ENCODE measurements at regions not wholly inside any gene's neighbourhood (a gene's known extent, or its start where the extent isn't known, plus 50 kb on each side); places are given as distances from the start of the nearest gene placed in this dataset.

DNA sequence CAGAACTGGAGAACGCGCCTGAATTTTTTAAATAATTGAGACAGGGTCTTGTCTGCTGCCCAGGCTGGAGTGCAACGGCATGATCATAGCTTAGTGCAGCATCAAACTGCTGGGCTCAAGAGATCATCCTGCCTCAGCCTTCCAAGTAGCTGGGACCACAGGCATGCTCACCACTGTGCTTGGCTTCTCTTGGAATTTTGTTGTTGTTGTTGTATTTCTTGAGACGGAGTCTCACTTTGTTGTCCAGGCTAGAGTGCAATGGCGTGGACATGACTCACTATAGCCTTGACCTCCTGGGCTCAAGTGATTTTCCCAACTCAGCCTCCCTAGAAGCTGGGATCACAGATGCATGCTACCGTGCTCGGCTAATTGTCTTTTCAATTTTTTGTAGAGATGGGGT lies 58.4 kb upstream of the DAB2IP start:
- H3K27ac ChIP-seq (ENCODE audit: low read length), result no peak overlapping the region
- H3K27me3 ChIP-seq (replicated peaks; ENCODE audit: insufficient read depth, low read length), result peaks cover 9% of the 10 kb centered on the region; the same call in 1 of the 2 replicates
- H3K9me3 ChIP-seq (replicated peaks; ENCODE audit: insufficient read depth, low read length), result no peaks in the 10 kb centered on the region
- H3K9ac ChIP-seq (ENCODE audit: low read length), result no peak overlapping the region
- H3K4me1 ChIP-seq (ENCODE audit: low read length), result no peaks in the 10 kb centered on the region
- H3K9me2 ChIP-seq (replicated peaks; ENCODE audit: insufficient read depth, low read length), result no peaks in the 10 kb centered on the region
- no peak for TF ChIP-seq EZH2 (optimal IDR thresholded peaks at IDR 0.05; ENCODE audit: low read depth, low read length)
- TF ChIP-seq EZH2phosphoT487 (IDR thresholded peaks at IDR 0.05; ENCODE audit: low read length), result no peak
- TF ChIP-seq, protein P1, sequence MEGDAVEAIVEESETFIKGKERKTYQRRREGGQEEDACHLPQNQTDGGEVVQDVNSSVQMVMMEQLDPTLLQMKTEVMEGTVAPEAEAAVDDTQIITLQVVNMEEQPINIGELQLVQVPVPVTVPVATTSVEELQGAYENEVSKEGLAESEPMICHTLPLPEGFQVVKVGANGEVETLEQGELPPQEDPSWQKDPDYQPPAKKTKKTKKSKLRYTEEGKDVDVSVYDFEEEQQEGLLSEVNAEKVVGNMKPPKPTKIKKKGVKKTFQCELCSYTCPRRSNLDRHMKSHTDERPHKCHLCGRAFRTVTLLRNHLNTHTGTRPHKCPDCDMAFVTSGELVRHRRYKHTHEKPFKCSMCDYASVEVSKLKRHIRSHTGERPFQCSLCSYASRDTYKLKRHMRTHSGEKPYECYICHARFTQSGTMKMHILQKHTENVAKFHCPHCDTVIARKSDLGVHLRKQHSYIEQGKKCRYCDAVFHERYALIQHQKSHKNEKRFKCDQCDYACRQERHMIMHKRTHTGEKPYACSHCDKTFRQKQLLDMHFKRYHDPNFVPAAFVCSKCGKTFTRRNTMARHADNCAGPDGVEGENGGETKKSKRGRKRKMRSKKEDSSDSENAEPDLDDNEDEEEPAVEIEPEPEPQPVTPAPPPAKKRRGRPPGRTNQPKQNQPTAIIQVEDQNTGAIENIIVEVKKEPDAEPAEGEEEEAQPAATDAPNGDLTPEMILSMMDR (IDR thresholded peaks at IDR 0.05; ENCODE audit: low read length), result no peak
- no peaks in the 10 kb centered on the region for H3K79me2 ChIP-seq (ENCODE audit: low read length)
- no peak overlapping the region for H3K4me3 ChIP-seq (ENCODE audit: low read length)
- H3K36me3 ChIP-seq (replicated peaks; ENCODE audit: insufficient read depth, low read length), result no peaks in the 10 kb centered on the region
- H4K20me1 ChIP-seq (ENCODE audit: insufficient read depth, low read length), result no peaks in the 10 kb centered on the region
- no peak for DNase-seq
- H2AFZ ChIP-seq (ENCODE audit: low read length), result no peak overlapping the region
- H3F3A ChIP-seq (ENCODE audit: insufficient read depth, low read length), result no peaks in the 10 kb centered on the region
- H3K4me2 ChIP-seq (ENCODE audit: low read depth, low read length), result no peak overlapping the region

DNA sequence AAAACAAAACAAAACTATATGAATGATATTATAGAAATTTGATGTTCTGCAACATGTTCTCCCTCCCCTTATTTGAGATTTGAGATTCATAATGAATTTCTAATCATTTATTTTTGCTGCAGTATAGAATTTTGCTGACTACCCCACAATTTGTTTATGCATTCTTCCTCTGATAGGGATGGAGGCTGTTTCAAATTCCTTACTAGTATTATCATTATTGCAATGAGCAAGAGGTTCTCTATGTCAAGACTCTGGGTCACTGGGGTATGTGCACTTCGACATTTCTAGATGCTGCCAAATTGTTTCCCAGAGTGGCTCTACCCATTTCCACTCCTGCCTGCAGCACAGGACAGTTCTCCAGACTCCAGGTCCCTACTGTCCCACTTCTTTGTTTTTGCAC lies 54.9 kb upstream of the DAB2IP start:
- no peaks in the 10 kb centered on the region for H3F3A ChIP-seq (ENCODE audit: insufficient read depth, low read length)
- H3K27ac ChIP-seq (ENCODE audit: low read length), result no peak overlapping the region
- H3K79me2 ChIP-seq (ENCODE audit: low read length), result no peaks in the 10 kb centered on the region
- TF ChIP-seq, protein P1 (IDR thresholded peaks at IDR 0.05; ENCODE audit: low read length), result no peak
- peaks cover 10% of the 10 kb centered on the region; the same call in 1 of the 2 replicates for H3K27me3 ChIP-seq (replicated peaks; ENCODE audit: insufficient read depth, low read length)
- H3K9me2 ChIP-seq (replicated peaks; ENCODE audit: insufficient read depth, low read length), result no peaks in the 10 kb centered on the region
- H3K4me1 ChIP-seq (ENCODE audit: low read length), result no peaks in the 10 kb centered on the region
- no peak overlapping the region for H2AFZ ChIP-seq (ENCODE audit: low read length)
- no peak overlapping the region for H3K4me2 ChIP-seq (ENCODE audit: low read depth, low read length)
- no peak overlapping the region for H3K9ac ChIP-seq (ENCODE audit: low read length)
- H3K36me3 ChIP-seq (replicated peaks; ENCODE audit: insufficient read depth, low read length), result no peaks in the 10 kb centered on the region
- no peak for DNase-seq
- H4K20me1 ChIP-seq (ENCODE audit: insufficient read depth, low read length), result no peaks in the 10 kb centered on the region
- no peak overlapping the region for H3K4me3 ChIP-seq (ENCODE audit: low read length)
- no peaks in the 10 kb centered on the region for H3K9me3 ChIP-seq (replicated peaks; ENCODE audit: insufficient read depth, low read length)

DNA sequence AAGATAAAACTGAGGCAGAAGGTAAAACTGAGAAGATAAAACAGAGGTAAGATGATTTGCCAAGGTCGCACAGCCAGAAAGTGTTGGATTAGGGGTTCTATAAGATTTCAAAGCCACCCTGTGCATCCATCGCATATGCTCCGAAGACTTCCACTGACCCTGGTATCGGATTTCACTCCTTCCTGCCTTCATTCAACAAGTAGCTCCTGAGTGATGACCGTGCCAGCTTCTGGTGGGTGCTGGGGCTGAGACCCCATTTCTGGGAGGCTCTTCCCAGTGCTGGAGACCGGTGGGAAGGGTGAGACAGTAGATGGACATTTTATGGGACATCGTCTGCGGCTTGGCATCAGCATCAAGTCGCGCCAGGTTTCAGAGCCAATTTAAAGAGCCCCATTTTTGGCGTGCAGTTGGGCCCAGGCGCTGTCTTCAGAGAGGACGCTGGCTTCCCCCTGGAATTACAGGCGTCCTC lies 53.7 kb upstream of the DAB2IP start:
- Histone ChIP-seq H3K4me3 (ENCODE audit: low read length) (no peak overlapping the region), H3K9ac (ENCODE audit: low read length) (no peak overlapping the region), H3K4me2 (ENCODE audit: low read depth, low read length) (no peak overlapping the region), H3K4me1 (ENCODE audit: low read length) (no peaks in the 10 kb centered on the region), H2AFZ (ENCODE audit: low read length) (no peak overlapping the region), H3K9me2 (replicated peaks; ENCODE audit: insufficient read depth, low read length) (no peaks in the 10 kb centered on the region), H3F3A (ENCODE audit: insufficient read depth, low read length) (no peaks in the 10 kb centered on the region), H4K20me1 (ENCODE audit: insufficient read depth, low read length) (no peaks in the 10 kb centered on the region), H3K79me2 (ENCODE audit: low read length) (no peaks in the 10 kb centered on the region), H3K36me3 (replicated peaks; ENCODE audit: insufficient read depth, low read length) (no peaks in the 10 kb centered on the region), H3K9me3 (replicated peaks; ENCODE audit: insufficient read depth, low read length) (no peaks in the 10 kb centered on the region), H3K27me3 (replicated peaks; ENCODE audit: insufficient read depth, low read length) (peaks cover 10% of the 10 kb centered on the region; the same call in 1 of the 2 replicates), H3K27ac (ENCODE audit: low read length) (no peak overlapping the region)
- DNase-seq, result no peak
- no peak for TF ChIP-seq EZH2 (optimal IDR thresholded peaks at IDR 0.05; ENCODE audit: low read depth, low read length)
- TF ChIP-seq EZH2phosphoT487 (IDR thresholded peaks at IDR 0.05; ENCODE audit: low read length), result no peak
- TF ChIP-seq, protein P1 (IDR thresholded peaks at IDR 0.05; ENCODE audit: low read length), result no peak
